ENCODE measurements at regions not wholly inside any gene's neighbourhood (a gene's known extent, or its start where the extent isn't known, plus 50 kb on each side); places are given as distances from the start of the nearest gene placed in this dataset.
A peak's percentile ranks its signal among the peaks of the same experiment; 100 is the strongest.

DNA sequence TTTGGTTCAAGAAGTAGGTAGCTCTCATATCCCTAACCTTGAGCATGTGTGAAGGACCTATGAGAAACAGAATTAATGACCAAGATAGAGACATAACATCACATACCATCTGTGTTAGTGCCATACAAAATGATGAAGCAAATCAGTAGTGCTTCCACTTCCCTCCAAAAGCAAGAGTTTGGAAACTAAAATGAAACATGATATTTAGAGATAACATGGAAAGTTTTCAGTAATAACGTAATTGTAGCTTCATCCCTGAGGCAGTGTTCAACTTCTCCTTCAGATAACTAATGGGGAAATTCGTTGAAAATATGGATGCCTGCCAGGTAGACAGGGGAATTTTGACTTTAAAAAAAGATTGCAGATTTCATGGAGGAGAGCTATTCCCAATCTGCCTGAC is 248.4 kb upstream of the IRAK1BP1 start:
- ChIA-PET POLR2A (ENCODE audit: unreplicated experiment) (no interaction called here), CTCF (interaction anchor here (1.5 kb wide), 1 partner anchor 11 kb away, joined by 3 read pairs; no protein-coding TSS in a partner anchor)
- TF ChIP-seq FOS (IDR thresholded peaks at IDR 0.05; ENCODE audit: low read depth, low read length): no peak
- TF ChIP-seq RAD21 (IDR thresholded peaks at IDR 0.05; ENCODE audit: low read length): no peak
- TF ChIP-seq RFX5 (IDR thresholded peaks at IDR 0.05; ENCODE audit: low read depth, low read length): no peak
- TF ChIP-seq NFE2L2 (IDR thresholded peaks at IDR 0.05; ENCODE audit: low read depth, low read length): no peak
- TF ChIP-seq RCOR1 (IDR thresholded peaks at IDR 0.05; ENCODE audit: insufficient replicate concordance, low read length): no peak
- TF ChIP-seq POLR2A (IDR thresholded peaks at IDR 0.05; ENCODE audit: low read depth, low read length): no peak
- TF ChIP-seq MAZ (IDR thresholded peaks at IDR 0.05; ENCODE audit: borderline replicate concordance, low read depth, low read length): no peak
- TF ChIP-seq, protein P1, sequence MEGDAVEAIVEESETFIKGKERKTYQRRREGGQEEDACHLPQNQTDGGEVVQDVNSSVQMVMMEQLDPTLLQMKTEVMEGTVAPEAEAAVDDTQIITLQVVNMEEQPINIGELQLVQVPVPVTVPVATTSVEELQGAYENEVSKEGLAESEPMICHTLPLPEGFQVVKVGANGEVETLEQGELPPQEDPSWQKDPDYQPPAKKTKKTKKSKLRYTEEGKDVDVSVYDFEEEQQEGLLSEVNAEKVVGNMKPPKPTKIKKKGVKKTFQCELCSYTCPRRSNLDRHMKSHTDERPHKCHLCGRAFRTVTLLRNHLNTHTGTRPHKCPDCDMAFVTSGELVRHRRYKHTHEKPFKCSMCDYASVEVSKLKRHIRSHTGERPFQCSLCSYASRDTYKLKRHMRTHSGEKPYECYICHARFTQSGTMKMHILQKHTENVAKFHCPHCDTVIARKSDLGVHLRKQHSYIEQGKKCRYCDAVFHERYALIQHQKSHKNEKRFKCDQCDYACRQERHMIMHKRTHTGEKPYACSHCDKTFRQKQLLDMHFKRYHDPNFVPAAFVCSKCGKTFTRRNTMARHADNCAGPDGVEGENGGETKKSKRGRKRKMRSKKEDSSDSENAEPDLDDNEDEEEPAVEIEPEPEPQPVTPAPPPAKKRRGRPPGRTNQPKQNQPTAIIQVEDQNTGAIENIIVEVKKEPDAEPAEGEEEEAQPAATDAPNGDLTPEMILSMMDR (conservative IDR thresholded peaks at IDR 0.05; ENCODE audit: low read depth, low read length): no peak
- no peak for TF ChIP-seq MXI1 (IDR thresholded peaks at IDR 0.05; ENCODE audit: borderline replicate concordance, low read depth, low read length)
- TF ChIP-seq, protein P2, sequence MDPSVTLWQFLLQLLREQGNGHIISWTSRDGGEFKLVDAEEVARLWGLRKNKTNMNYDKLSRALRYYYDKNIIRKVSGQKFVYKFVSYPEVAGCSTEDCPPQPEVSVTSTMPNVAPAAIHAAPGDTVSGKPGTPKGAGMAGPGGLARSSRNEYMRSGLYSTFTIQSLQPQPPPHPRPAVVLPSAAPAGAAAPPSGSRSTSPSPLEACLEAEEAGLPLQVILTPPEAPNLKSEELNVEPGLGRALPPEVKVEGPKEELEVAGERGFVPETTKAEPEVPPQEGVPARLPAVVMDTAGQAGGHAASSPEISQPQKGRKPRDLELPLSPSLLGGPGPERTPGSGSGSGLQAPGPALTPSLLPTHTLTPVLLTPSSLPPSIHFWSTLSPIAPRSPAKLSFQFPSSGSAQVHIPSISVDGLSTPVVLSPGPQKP (IDR thresholded peaks at IDR 0.05; ENCODE audit: borderline replicate concordance, low read depth, low read length): no peak
- TF ChIP-seq CHD1 (IDR thresholded peaks at IDR 0.05; ENCODE audit: low read depth, low read length): no peak
- dilution Hi-C loops (cut with HindIII; ENCODE audit: low sequenced_read_pairs, unreplicated experiment) (no loop called here), in situ Hi-C loops (cut with MboI; ENCODE audit: low sequenced_read_pairs) (loop anchor here (25.0 kb wide), 1 partner anchor 1157 kb away; the partner anchor contains the start of gene HTR1B), intact Hi-C loops (cut with micrococcal nuclease) (no loop called here)
- Histone ChIP-seq H2BK120ac (ENCODE audit: low read depth, low read length) (no peak overlapping the region), H3K4ac (ENCODE audit: low read depth, low read length) (no peak overlapping the region), H4K91ac (ENCODE audit: insufficient read depth, low read depth, low read length) (no peak overlapping the region), H3K18ac (ENCODE audit: low read depth, low read length) (no peak overlapping the region), H4K5ac (ENCODE audit: low read depth, low read length) (no peak overlapping the region), H2BK15ac (ENCODE audit: low read depth, low read length) (no peak overlapping the region), H3K27me3 (ENCODE audit: control insufficient read depth, insufficient read depth, low read length) (no peaks in the 10 kb centered on the region), H2AK5ac (ENCODE audit: low read depth, low read length) (no peak overlapping the region), H2AK9ac (replicated peaks; ENCODE audit: low read depth, low read length, poor library complexity) (no peak overlapping the region), H3K9me3 (ENCODE audit: control insufficient read depth, insufficient read depth, low read length) (no peaks in the 10 kb centered on the region), H4K8ac (ENCODE audit: low read depth in 2 of 2, low read length in 2 of 2) (no peak overlapping the region), H4K20me1 (ENCODE audit: insufficient read depth, low read length) (no peaks in the 10 kb centered on the region), H3K9me1 (ENCODE audit: insufficient read depth, low read length) (no peaks in the 10 kb centered on the region), H3K79me1 (ENCODE audit: low read depth in 1 of 2, low read length in 2 of 2) (no peaks in the 10 kb centered on the region), H3K56ac (ENCODE audit: extremely low read depth, insufficient read depth, low read length) (no peak overlapping the region), H2AFZ (replicated peaks; ENCODE audit: low read length, poor library complexity) (no peak overlapping the region), H3K36me3 (ENCODE audit: control insufficient read depth, insufficient read depth, low read length) (no peaks in the 10 kb centered on the region), H3K4me2 (ENCODE audit: low read depth, low read length) (no peak overlapping the region), H3K9ac (ENCODE audit: low read depth, low read length) (no peak overlapping the region), H3K27ac (ENCODE audit: insufficient read depth, low read length) (no peak overlapping the region), H3K23ac (ENCODE audit: low read depth, low read length) (no peak overlapping the region), H2BK5ac (ENCODE audit: low read depth, low read length, poor library complexity, severe bottlenecking) (no peak overlapping the region), H3K4me1 (ENCODE audit: control insufficient read depth, insufficient read depth, low read length) (peaks cover 6% of the 10 kb centered on the region), H3K4me3 (ENCODE audit: insufficient read depth, low read depth, low read length) (no peak overlapping the region), H2BK20ac (ENCODE audit: low read depth, low read length) (no peak overlapping the region), H3K14ac (replicated peaks; ENCODE audit: low read depth, low read length) (no peak overlapping the region)
- WGBS, 2 experiments (ENCODE audit: extremely low coverage in 2 of 2, insufficient read length in 1 of 2): no CpG with 5 or more reads among the region's 2 CpGs
- no peak for ATAC-seq (ENCODE audit: low read depth)
- peak; percentile 39 for DNase-seq
- BruUV-seq (replicated peaks): no TSS peak

Measured in IMR-90 (cell line).